B cell (primary cell): ENCODE measurements at regions not wholly inside any gene's neighbourhood (a gene's known extent, or its start where the extent isn't known, plus 50 kb on each side); places are given as distances from the start of the nearest gene placed in this dataset.

Experiments
- ATAC-seq: fragments of 200-7000 bp; cut with Tn5 transposase; one replicate; pipeline ENCODE4 v1.10.0; 2021; ENCODE audit warnings: low read depth, mild to moderate bottlenecking, moderate number of reproducible peaks, moderate library complexity
- CTCF ChIA-PET: fragments of 350-600 bp; sonication (Branson Sonifier 250); formaldehyde crosslinking; loops from one replicate; lab custom pipeline; 2021; ENCODE audit warnings: antibody characterized with exemption, inconsistent platforms; lab: Charles Lee
- POLR2A ChIA-PET: fragments of 350-600 bp; sonication (Branson Sonifier 250); formaldehyde crosslinking; loops from one replicate; lab custom pipeline; 2021; ENCODE audit warnings: antibody characterized with exemption; lab: Charles Lee
- DNase-seq: peaks from one replicate; pipeline ENCODE4 v3.0.0; 2013
- H2AFZ ChIP-seq: 2 replicates; pipeline ENCODE4 v1.6.1; 2012; ENCODE audit warnings: mild to moderate bottlenecking, low read depth, low read length; ENCODE audit not compliant: insufficient read depth, poor library complexity, severe bottlenecking
- H3K27ac ChIP-seq, 2 donors: 1 replicate in 1 of 2; 2 replicates in 1 of 2; pipeline ENCODE4 v1.5.1; 2012 to 2013; ENCODE audit warnings: low read length in 2 of 2, mild to moderate bottlenecking in 2 of 2, moderate library complexity in 1 of 2
- H3K27me3 ChIP-seq, 4 experiments: fragments of 200-600 bp in 1 of 4; sonication (generic) in 1 of 4; replicated peaks in 1 of 4; 1 replicate in 2 of 4; 2 replicates in 2 of 4; pipeline versions ENCODE4 v1.6.1 to v1.7.0; 2013 to 2016; ENCODE audit warnings: low read length in 3 of 4, mild to moderate bottlenecking in 2 of 4, mixed read lengths in 1 of 4, moderate library complexity in 1 of 4; ENCODE audit not compliant: insufficient read depth in 4 of 4, control insufficient read depth in 3 of 4; ENCODE audit errors: control extremely low read depth in 1 of 4
- H3K36me3 ChIP-seq, 2 experiments: replicated peaks in 1 of 2; 1 replicate in 1 of 2; 2 replicates in 1 of 2; pipeline versions ENCODE4 v1.6.1 to v1.7.1; 2013; ENCODE audit warnings: low read length in 1 of 2; ENCODE audit not compliant: insufficient read depth in 2 of 2, control insufficient read depth in 1 of 2; ENCODE audit errors: control extremely low read depth in 1 of 2, extremely low read depth in 1 of 2
- H3K4me1 ChIP-seq, 2 donors: fragments of 200-600 bp in 1 of 2; sonication (generic) in 1 of 2; 1 replicate in 1 of 2; 2 replicates in 1 of 2; pipeline versions ENCODE4 v1.5.1 to v1.6.1; 2013 to 2017; ENCODE audit warnings: low read length in 2 of 2; ENCODE audit not compliant: control insufficient read depth in 2 of 2, insufficient read depth in 2 of 2
- H3K4me2 ChIP-seq: replicated peaks from 2 replicates; pipeline ENCODE3; 2012; ENCODE audit warnings: mild to moderate bottlenecking, low read depth, low read length; ENCODE audit not compliant: poor library complexity, severe bottlenecking
- H3K4me3 ChIP-seq, 5 experiments: fragments of 200-600 bp in 1 of 5; sonication (generic) in 1 of 5; 1 replicate in 3 of 5; 2 replicates in 2 of 5; pipeline versions ENCODE4 v1.5.1 to v1.7.0; 2011 to 2016; ENCODE audit warnings: low read length in 4 of 5, mild to moderate bottlenecking in 4 of 5, low read depth in 2 of 5, control low read depth in 1 of 5, moderate library complexity in 1 of 5; ENCODE audit not compliant: insufficient read depth in 1 of 5; ENCODE audit errors: control extremely low read depth in 1 of 5, extremely low read depth in 1 of 5
- H3K79me2 ChIP-seq: fragments of 200-600 bp; sonication (generic); one replicate; pipeline ENCODE4 v1.6.0; 2016; ENCODE audit warnings: low read length; ENCODE audit not compliant: control insufficient read depth, insufficient read depth
- H3K9ac ChIP-seq: fragments of 200-600 bp; sonication (generic); 2 replicates; pipeline ENCODE4 v1.6.1; 2017; ENCODE audit warnings: mild to moderate bottlenecking, low read length, moderate library complexity
- H3K9me3 ChIP-seq, 3 donors: one replicate each; pipeline versions ENCODE4 v1.6.1 to v1.7.1; 2013; ENCODE audit warnings: low read length in 2 of 3; ENCODE audit not compliant: control insufficient read depth in 2 of 3, insufficient read depth in 1 of 3; ENCODE audit errors: control extremely low read depth in 1 of 3
- H4K20me1 ChIP-seq: 2 replicates; pipeline ENCODE4 v1.6.0; 2012; ENCODE audit warnings: mild to moderate bottlenecking, low read length; ENCODE audit not compliant: insufficient read depth, control insufficient read depth, poor library complexity, severe bottlenecking
- H3K27ac Mint-ChIP-seq: one replicate; pipeline ENCODE4 v1.8.0; 2021; ENCODE audit warnings: mixed read lengths
- H3K27me3 Mint-ChIP-seq: one replicate; pipeline ENCODE4 v1.8.0; 2021; ENCODE audit warnings: mixed read lengths
- H3K4me1 Mint-ChIP-seq: one replicate; pipeline ENCODE4 v1.8.0; 2021; ENCODE audit warnings: mixed read lengths
- H3K4me3 Mint-ChIP-seq: one replicate; pipeline ENCODE4 v1.8.0; 2021; ENCODE audit warnings: mixed read lengths
- H3K9me3 Mint-ChIP-seq: one replicate; pipeline ENCODE4 v1.8.0; 2022; ENCODE audit warnings: mixed read lengths; ENCODE audit not compliant: insufficient read depth
- EZH2 ChIP-seq: IDR thresholded peaks from 2 replicates; pipeline ENCODE4 v1.6.1; 2012; ENCODE audit warnings: borderline replicate concordance, low read depth, mild to moderate bottlenecking, moderate library complexity, low read length; ENCODE audit not compliant: insufficient read depth, poor library complexity, severe bottlenecking
- WGBS: methylation state at CpG from one replicate; pipeline ENCODE4 v1.1.5; 2013; ENCODE audit warnings: missing lambda C conversion rate; ENCODE audit not compliant: insufficient coverage; 5-methylcytosine and 5-hydroxymethylcytosine counted together
- intact Hi-C: fragments of 100-400 bp; cut with micrococcal nuclease; formaldehyde crosslinking; loops from one replicate; pipeline ENCODE4 v1.10.0; 2022
- TF ChIP-seq, protein P1 (sequence below): fragments of 200-600 bp; IDR thresholded peaks from one replicate; pipeline ENCODE4 v1.8.0; 2022; ENCODE audit warnings: antibody characterized with exemption, mild to moderate bottlenecking

- ATAC-seq (no peak), DNase-seq (no peak)
- TF ChIP-seq, protein P1, sequence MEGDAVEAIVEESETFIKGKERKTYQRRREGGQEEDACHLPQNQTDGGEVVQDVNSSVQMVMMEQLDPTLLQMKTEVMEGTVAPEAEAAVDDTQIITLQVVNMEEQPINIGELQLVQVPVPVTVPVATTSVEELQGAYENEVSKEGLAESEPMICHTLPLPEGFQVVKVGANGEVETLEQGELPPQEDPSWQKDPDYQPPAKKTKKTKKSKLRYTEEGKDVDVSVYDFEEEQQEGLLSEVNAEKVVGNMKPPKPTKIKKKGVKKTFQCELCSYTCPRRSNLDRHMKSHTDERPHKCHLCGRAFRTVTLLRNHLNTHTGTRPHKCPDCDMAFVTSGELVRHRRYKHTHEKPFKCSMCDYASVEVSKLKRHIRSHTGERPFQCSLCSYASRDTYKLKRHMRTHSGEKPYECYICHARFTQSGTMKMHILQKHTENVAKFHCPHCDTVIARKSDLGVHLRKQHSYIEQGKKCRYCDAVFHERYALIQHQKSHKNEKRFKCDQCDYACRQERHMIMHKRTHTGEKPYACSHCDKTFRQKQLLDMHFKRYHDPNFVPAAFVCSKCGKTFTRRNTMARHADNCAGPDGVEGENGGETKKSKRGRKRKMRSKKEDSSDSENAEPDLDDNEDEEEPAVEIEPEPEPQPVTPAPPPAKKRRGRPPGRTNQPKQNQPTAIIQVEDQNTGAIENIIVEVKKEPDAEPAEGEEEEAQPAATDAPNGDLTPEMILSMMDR = no peak
- TF ChIP-seq EZH2 = no peak
- H3K27me3 Mint-ChIP-seq = no peaks in the 10 kb centered on the region
- Histone ChIP-seq H3K27me3 (no peaks in the 10 kb centered on the region), H3K4me1 (no peaks in the 10 kb centered on the region), H4K20me1 (no peaks in the 10 kb centered on the region), H3K4me3 (no peak overlapping the region), H3K9me3 (no peaks in the 10 kb centered on the region), H3K4me2 (no peak overlapping the region), H3K36me3 (no peaks in the 10 kb centered on the region), H3K9ac (no peak overlapping the region), H2AFZ (no peak overlapping the region), H3K79me2 (no peaks in the 10 kb centered on the region), H3K27ac (no peak overlapping the region)
- H3K27ac Mint-ChIP-seq = no peak overlapping the region
- H3K4me3 Mint-ChIP-seq = no peak overlapping the region
- ChIA-PET CTCF (no interaction called here), POLR2A (no interaction called here)
- intact Hi-C loops = no loop called here
- WGBS = 84% methylated on average over 3 of the region's 4 CpGs
- no peaks in the 10 kb centered on the region for H3K4me1 Mint-ChIP-seq
- peaks cover 2% of the 10 kb centered on the region for H3K9me3 Mint-ChIP-seq
Measured at GRCh38 chr3:6608843-6609242, 252.1 kb upstream of the GRM7 start.

GRCh38 chr3:6612034-6612616 is 248.8 kb upstream of the GRM7 start:
- no peaks in the 10 kb centered on the region for H3K27me3 Mint-ChIP-seq
- Histone ChIP-seq H3K9ac (no peak overlapping the region), H3K4me2 (no peak overlapping the region), H4K20me1 (no peaks in the 10 kb centered on the region), H2AFZ (no peak overlapping the region), H3K36me3 (no peaks in the 10 kb centered on the region), H3K4me1 (no peaks in the 10 kb centered on the region), H3K9me3 (peaks cover 0 to 2% (median 0%) of the 10 kb centered on the region in 3 donors), H3K27ac (no peak overlapping the region), H3K4me3 (no peak overlapping the region), H3K79me2 (no peaks in the 10 kb centered on the region), H3K27me3 (no peaks in the 10 kb centered on the region)
- no peaks in the 10 kb centered on the region for H3K4me1 Mint-ChIP-seq
- ChIA-PET CTCF (no interaction called here), POLR2A (no interaction called here)
- intact Hi-C loops = no loop called here
- no peak overlapping the region for H3K4me3 Mint-ChIP-seq
- ATAC-seq = no peak
- no CpG with 5 or more reads among the region's 4 CpGs for WGBS
- no peak for DNase-seq
- H3K9me3 Mint-ChIP-seq = no peaks in the 10 kb centered on the region
- TF ChIP-seq, protein P1 = no peak
- no peak for TF ChIP-seq EZH2
- no peak overlapping the region for H3K27ac Mint-ChIP-seq
